K562 (cell line): ENCODE measurements at regions not wholly inside any gene's neighbourhood (a gene's known extent, or its start where the extent isn't known, plus 50 kb on each side); places are given as distances from the start of the nearest gene placed in this dataset.

Source experiments
- CBX8 ChIP-seq: fragments of 200-600 bp; sonication (generic); IDR thresholded peaks from 2 replicates; pipeline ENCODE4 v1.6.1; 2012; ENCODE audit warnings: borderline replicate concordance, mixed run types, low read depth, mild to moderate bottlenecking, moderate library complexity, mixed read lengths, low read length, control low read depth, inconsistent platforms; ENCODE audit not compliant: poor library complexity, severe bottlenecking; ENCODE audit errors: extremely low read depth
- CTCF ChIP-seq, 3 experiments: IDR thresholded peaks in 2 of 3; conservative IDR thresholded peaks in 1 of 3; 2 replicates each; pipeline ENCODE4 v1.5.1; 2011 to 2012; ENCODE audit warnings: low read length in 3 of 3, mild to moderate bottlenecking in 3 of 3, control low read depth in 2 of 3, improper control_type of control experiment in 1 of 3, inconsistent platforms in 1 of 3, low read depth in 1 of 3, mixed read lengths in 1 of 3, moderate library complexity in 1 of 3; ENCODE audit not compliant: insufficient read depth in 2 of 3
- E4F1 ChIP-seq: fragments of 250-450 bp; sonication (Bioruptor Pico); IDR thresholded peaks from 2 replicates; pipeline ENCODE4 v1.5.0; 2021; ENCODE audit warnings: mild to moderate bottlenecking, borderline replicate concordance
- EP300 ChIP-seq: IDR thresholded peaks from 2 replicates; pipeline ENCODE4 v1.6.1; 2012; ENCODE audit warnings: low read length, improper control_type of control experiment
- MECOM ChIP-seq: fragments of 250-450 bp; sonication (Bioruptor Pico); IDR thresholded peaks from 2 replicates; pipeline ENCODE4 v1.8.0; 2022; ENCODE audit warnings: inconsistent platforms

GRCh38 chr4:137181293-137181899 is 350.9 kb downstream of the PCDH18 start:
- TF ChIP-seq MECOM (CRISPR knock-in tag), result no peak
- TF ChIP-seq CBX8, result no peak
- TF ChIP-seq E4F1 (CRISPR knock-in tag), result no peak
- TF ChIP-seq CTCF (IDR thresholded peaks at IDR 0.05 in 2 of 3, conservative IDR thresholded peaks at IDR 0.05 in 1 of 3; ENCODE audit: insufficient read depth in 2 of 3, low read depth in 1 of 3, low read length in 3 of 3), result no peak
- TF ChIP-seq EP300, result no peak
